ENCODE measurements at regions not wholly inside any gene's neighbourhood (a gene's known extent, or its start where the extent isn't known, plus 50 kb on each side); places are given as distances from the start of the nearest gene placed in this dataset.

- TF ChIP-seq EZH2phosphoT487 (IDR thresholded peaks at IDR 0.05; ENCODE audit: borderline replicate concordance, low read length), result no peak
- TF ChIP-seq, protein P1, sequence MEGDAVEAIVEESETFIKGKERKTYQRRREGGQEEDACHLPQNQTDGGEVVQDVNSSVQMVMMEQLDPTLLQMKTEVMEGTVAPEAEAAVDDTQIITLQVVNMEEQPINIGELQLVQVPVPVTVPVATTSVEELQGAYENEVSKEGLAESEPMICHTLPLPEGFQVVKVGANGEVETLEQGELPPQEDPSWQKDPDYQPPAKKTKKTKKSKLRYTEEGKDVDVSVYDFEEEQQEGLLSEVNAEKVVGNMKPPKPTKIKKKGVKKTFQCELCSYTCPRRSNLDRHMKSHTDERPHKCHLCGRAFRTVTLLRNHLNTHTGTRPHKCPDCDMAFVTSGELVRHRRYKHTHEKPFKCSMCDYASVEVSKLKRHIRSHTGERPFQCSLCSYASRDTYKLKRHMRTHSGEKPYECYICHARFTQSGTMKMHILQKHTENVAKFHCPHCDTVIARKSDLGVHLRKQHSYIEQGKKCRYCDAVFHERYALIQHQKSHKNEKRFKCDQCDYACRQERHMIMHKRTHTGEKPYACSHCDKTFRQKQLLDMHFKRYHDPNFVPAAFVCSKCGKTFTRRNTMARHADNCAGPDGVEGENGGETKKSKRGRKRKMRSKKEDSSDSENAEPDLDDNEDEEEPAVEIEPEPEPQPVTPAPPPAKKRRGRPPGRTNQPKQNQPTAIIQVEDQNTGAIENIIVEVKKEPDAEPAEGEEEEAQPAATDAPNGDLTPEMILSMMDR (IDR thresholded peaks at IDR 0.05; ENCODE audit: low read depth, low read length, poor library complexity, severe bottlenecking), result no peak
These were observed 1568.9 kb upstream of the PABPC4L start for GRCh38 chr4:135770505-135770904.
